A549 (cell line): ENCODE measurements at regions not wholly inside any gene's neighbourhood (a gene's known extent, or its start where the extent isn't known, plus 50 kb on each side); places are given as distances from the start of the nearest gene placed in this dataset.

Source experiments
- ATAC-seq, 2 experiments: fragments of 200-7000 bp in 1 of 2; fragments of >200 bp in 1 of 2; cut with Nextera tagmentation in 1 of 2; cut with Tn5 transposase in 1 of 2; 3 replicates each; pipeline versions ENCODE4 v1.8.0 to v1.9.1; 2018 to 2020; ENCODE audit warnings: mild to moderate bottlenecking in 1 of 2, moderate library complexity in 1 of 2
- CTCF ChIA-PET: fragments of 300-600 bp; sonication (Branson Sonifier 250); formaldehyde crosslinking; extraction: SDS; loops from one replicate; lab custom pipeline; 2021; ENCODE audit warnings: antibody characterized with exemption, inconsistent platforms; lab: Yijun Ruan, JAX
- POLR2A ChIA-PET: fragments of 350-600 bp; formaldehyde crosslinking; extraction: SDS; loops from one replicate; lab custom pipeline; 2021; ENCODE audit warnings: antibody characterized with exemption, inconsistent platforms; lab: Yijun Ruan, JAX
- DNase-seq, 2 experiments: peaks; one replicate each; pipeline versions ENCODE4 v3.0.0 to v3.0.0-alpha.2; 2011 to 2016; ENCODE audit warnings: low read depth in 1 of 2, low spot score in 1 of 2
- FAIRE-seq: peaks from 2 replicates; lab custom pipeline; 2011; peaks lifted over from hg19 to GRCh38; lab: Jason Lieb, UNC
- H3K27ac ChIP-seq, 2 experiments: fragments of >200 bp; sonication (Bioruptor Twin); formaldehyde crosslinking; 3 replicates each; pipeline ENCODE4 v1.5.1; 2016 to 2017
- H3K4me1 ChIP-seq: fragments of >200 bp; sonication (Bioruptor Twin); formaldehyde crosslinking; 3 replicates; pipeline ENCODE4 v1.6.1; 2016
- H3K4me2 ChIP-seq: fragments of >200 bp; sonication (Bioruptor Twin); formaldehyde crosslinking; 3 replicates; pipeline ENCODE4 v1.6.1; 2016
- H3K4me3 ChIP-seq: fragments of >200 bp; sonication (Bioruptor Twin); formaldehyde crosslinking; 3 replicates; pipeline ENCODE4 v1.5.1; 2016
- H3K9me3 ChIP-seq: fragments of >200 bp; sonication (Bioruptor Twin); formaldehyde crosslinking; 3 replicates; pipeline ENCODE4 v1.6.1; 2016
- CBX2 ChIP-seq: fragments of 200-600 bp; sonication (generic); IDR thresholded peaks from 2 replicates; pipeline ENCODE4 v1.6.1; 2016; ENCODE audit warnings: low read depth, mild to moderate bottlenecking, borderline replicate concordance
- EHF ChIP-seq: fragments of 250-450 bp; sonication (Bioruptor Pico); IDR thresholded peaks from 2 replicates; pipeline ENCODE4 v1.5.0; 2020; ENCODE audit warnings: mild to moderate bottlenecking
- FOSB ChIP-seq: fragments of 250-450 bp; sonication (Bioruptor Pico); IDR thresholded peaks from 2 replicates; pipeline ENCODE4 v1.5.0; 2020; ENCODE audit warnings: mild to moderate bottlenecking, moderate library complexity
- HOXB5 ChIP-seq: fragments of 250-450 bp; sonication (Bioruptor Pico); IDR thresholded peaks from 2 replicates; pipeline ENCODE4 v1.5.0; 2020; ENCODE audit warnings: mild to moderate bottlenecking, moderate library complexity
- JUN ChIP-seq, 2 experiments: fragments of >200 bp; sonication (Bioruptor Twin); formaldehyde crosslinking; IDR thresholded peaks; 2 replicates in 1 of 2; 3 replicates in 1 of 2; pipeline ENCODE4 v1.6.1; 2016 to 2017
- JUNB ChIP-seq: fragments of >200 bp; sonication (Bioruptor Twin); formaldehyde crosslinking; IDR thresholded peaks from 2 replicates; pipeline ENCODE4 v1.6.1; 2016
- KDM5A ChIP-seq: fragments of 200-600 bp; sonication (generic); IDR thresholded peaks from 2 replicates; pipeline ENCODE4 v1.6.1; 2016; ENCODE audit warnings: antibody characterized with exemption, mild to moderate bottlenecking
- MYC ChIP-seq: IDR thresholded peaks from 2 replicates; pipeline ENCODE4 v1.6.1; 2012; ENCODE audit warnings: mild to moderate bottlenecking, inconsistent platforms, low read length, improper control_type of control experiment, borderline replicate concordance
- NPAS2 ChIP-seq: fragments of 250-450 bp; sonication (Bioruptor Pico); IDR thresholded peaks from 2 replicates; pipeline ENCODE4 v1.8.0; 2022; ENCODE audit warnings: mild to moderate bottlenecking, moderate library complexity, borderline replicate concordance
- RARB ChIP-seq: fragments of 250-450 bp; sonication (Bioruptor Pico); IDR thresholded peaks from 2 replicates; pipeline ENCODE4 v1.8.0; 2021; ENCODE audit warnings: mild to moderate bottlenecking, moderate library complexity
- SMC3 ChIP-seq: fragments of >200 bp; sonication (Bioruptor Twin); formaldehyde crosslinking; IDR thresholded peaks from 3 replicates; pipeline ENCODE4 v1.6.1; 2018; ENCODE audit warnings: inconsistent platforms
- ZFP36 ChIP-seq: fragments of 450-650 bp; IDR thresholded peaks from 2 replicates; pipeline ENCODE4 v1.6.1; 2014; ENCODE audit warnings: borderline replicate concordance; ENCODE audit not compliant: partially characterized antibody
- ZNF302 ChIP-seq: fragments of 250-450 bp; sonication (Bioruptor Pico); IDR thresholded peaks from 2 replicates; pipeline ENCODE4 v1.9.0; 2021; ENCODE audit warnings: inconsistent platforms, mild to moderate bottlenecking, moderate library complexity
- WGBS: methylation state at CpG from one replicate; pipeline ENCODE4 v1.1.6; 2017; ENCODE audit errors: missing lambda C conversion rate; 5-methylcytosine and 5-hydroxymethylcytosine counted together
- TF ChIP-seq, protein P1 (sequence below): IDR thresholded peaks from 2 replicates; pipeline ENCODE4 v1.6.1; 2012; ENCODE audit warnings: low read depth, borderline replicate concordance
- TF ChIP-seq, protein P2 (sequence below): fragments of 250-450 bp; sonication (Bioruptor Pico); IDR thresholded peaks from 2 replicates; pipeline ENCODE4 v1.5.0; 2021; ENCODE audit warnings: mild to moderate bottlenecking, moderate library complexity, borderline replicate concordance
- TF ChIP-seq, protein P3 (sequence below): fragments of >200 bp; sonication (Bioruptor Twin); formaldehyde crosslinking; IDR thresholded peaks from 3 replicates; pipeline ENCODE4 v1.5.1; 2016
- TF ChIP-seq, protein P4 (sequence below): fragments of 450-650 bp; IDR thresholded peaks from 2 replicates; pipeline ENCODE4 v1.6.1; 2014; ENCODE audit warnings: antibody characterized with exemption
- TF ChIP-seq, protein P5 (sequence below): fragments of 200-600 bp; sonication (generic); IDR thresholded peaks from 2 replicates; pipeline ENCODE4 v1.6.1; 2016; ENCODE audit warnings: antibody characterized with exemption, mild to moderate bottlenecking, moderate library complexity
- TF ChIP-seq, protein P6 (sequence below): fragments of 250-450 bp; sonication (Bioruptor Pico); IDR thresholded peaks from 2 replicates; pipeline ENCODE4 v1.5.0; 2020; ENCODE audit warnings: low read depth, mild to moderate bottlenecking, moderate library complexity
- TF ChIP-seq, protein P7 (sequence below): fragments of >200 bp; sonication (Bioruptor Twin); formaldehyde crosslinking; IDR thresholded peaks from 3 replicates; pipeline ENCODE4 v1.6.1; 2016

DNA sequence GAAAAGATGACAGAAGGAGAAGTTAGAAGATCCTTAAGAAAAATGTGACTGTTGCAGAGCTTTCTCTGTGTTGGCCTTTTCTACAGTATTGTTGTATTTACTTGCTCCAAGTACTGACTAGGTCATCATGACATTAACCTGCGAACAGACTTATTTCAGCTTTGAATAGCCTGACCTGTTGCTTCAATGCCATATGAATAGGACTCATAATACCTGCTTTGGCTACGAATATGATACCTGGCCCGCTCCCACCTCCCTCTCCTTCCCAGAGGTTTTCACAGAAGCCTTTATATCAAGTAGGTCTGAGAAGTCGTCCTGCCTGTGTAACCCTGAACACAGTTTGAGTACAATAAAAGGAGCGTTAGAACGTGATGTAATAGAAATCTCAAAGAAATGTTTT is 169.6 kb upstream of the PGR start:
- TF ChIP-seq, protein P1, sequence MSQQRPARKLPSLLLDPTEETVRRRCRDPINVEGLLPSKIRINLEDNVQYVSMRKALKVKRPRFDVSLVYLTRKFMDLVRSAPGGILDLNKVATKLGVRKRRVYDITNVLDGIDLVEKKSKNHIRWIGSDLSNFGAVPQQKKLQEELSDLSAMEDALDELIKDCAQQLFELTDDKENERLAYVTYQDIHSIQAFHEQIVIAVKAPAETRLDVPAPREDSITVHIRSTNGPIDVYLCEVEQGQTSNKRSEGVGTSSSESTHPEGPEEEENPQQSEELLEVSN = no peak
- TF ChIP-seq, protein P2, sequence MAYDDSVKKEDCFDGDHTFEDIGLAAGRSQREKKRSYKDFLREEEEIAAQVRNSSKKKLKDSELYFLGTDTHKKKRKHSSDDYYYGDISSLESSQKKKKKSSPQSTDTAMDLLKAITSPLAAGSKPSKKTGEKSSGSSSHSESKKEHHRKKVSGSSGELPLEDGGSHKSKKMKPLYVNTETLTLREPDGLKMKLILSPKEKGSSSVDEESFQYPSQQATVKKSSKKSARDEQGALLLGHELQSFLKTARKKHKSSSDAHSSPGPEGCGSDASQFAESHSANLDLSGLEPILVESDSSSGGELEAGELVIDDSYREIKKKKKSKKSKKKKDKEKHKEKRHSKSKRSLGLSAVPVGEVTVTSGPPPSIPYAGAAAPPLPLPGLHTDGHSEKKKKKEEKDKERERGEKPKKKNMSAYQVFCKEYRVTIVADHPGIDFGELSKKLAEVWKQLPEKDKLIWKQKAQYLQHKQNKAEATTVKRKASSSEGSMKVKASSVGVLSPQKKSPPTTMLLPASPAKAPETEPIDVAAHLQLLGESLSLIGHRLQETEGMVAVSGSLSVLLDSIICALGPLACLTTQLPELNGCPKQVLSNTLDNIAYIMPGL = no peak
- TF ChIP-seq ZFP36 = no peak
- 31% methylated on average over 6 of the region's 6 CpGs for WGBS
- H3K4me1 ChIP-seq = no peaks in the 10 kb centered on the region
- POLR2A ChIA-PET = no interaction called here
- DNase-seq = no peak
- ATAC-seq = no peak
- no peak for FAIRE-seq
- H3K9me3 ChIP-seq = no peaks in the 10 kb centered on the region
- H3K27ac ChIP-seq = no peak overlapping the region
- CTCF ChIA-PET = no interaction called here
- H3K4me3 ChIP-seq = no peak overlapping the region
- no peak overlapping the region for H3K4me2 ChIP-seq

DNA sequence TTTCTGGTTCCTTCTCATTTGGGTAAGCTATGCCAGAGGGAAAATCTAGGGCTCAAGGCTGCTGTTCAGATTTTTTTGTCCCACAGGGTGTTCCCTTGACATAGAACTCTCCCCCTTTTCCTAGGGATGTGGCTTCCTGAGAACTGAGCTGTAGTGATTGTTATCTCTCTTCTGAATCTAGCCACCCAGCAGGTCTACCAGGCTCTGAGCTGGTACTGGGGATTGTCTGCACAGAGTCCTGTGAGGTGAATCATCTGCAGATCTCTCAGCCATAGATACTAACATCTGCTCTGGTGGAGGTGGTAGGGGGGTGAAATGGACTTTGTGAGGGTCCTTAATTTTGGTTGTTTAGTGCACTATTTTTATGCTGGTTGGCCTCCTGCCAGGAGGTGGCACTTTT is 167.3 kb upstream of the PGR start:
- Histone ChIP-seq H3K4me3 (no peak overlapping the region), H3K27ac (no peak overlapping the region), H3K4me2 (no peak overlapping the region), H3K9me3 (no peaks in the 10 kb centered on the region), H3K4me1 (no peaks in the 10 kb centered on the region)
- DNase-seq (no peak), FAIRE-seq (no peak), ATAC-seq (no peak)
- CTCF ChIA-PET = interaction anchor here (0.6 kb wide), 1 partner anchor 90 kb away, joined by 4 read pairs; no protein-coding TSS in a partner anchor
- POLR2A ChIA-PET = no interaction called here
- no peak for TF ChIP-seq SMC3
- no peak for TF ChIP-seq EHF (CRISPR knock-in tag)
- TF ChIP-seq, protein P3, sequence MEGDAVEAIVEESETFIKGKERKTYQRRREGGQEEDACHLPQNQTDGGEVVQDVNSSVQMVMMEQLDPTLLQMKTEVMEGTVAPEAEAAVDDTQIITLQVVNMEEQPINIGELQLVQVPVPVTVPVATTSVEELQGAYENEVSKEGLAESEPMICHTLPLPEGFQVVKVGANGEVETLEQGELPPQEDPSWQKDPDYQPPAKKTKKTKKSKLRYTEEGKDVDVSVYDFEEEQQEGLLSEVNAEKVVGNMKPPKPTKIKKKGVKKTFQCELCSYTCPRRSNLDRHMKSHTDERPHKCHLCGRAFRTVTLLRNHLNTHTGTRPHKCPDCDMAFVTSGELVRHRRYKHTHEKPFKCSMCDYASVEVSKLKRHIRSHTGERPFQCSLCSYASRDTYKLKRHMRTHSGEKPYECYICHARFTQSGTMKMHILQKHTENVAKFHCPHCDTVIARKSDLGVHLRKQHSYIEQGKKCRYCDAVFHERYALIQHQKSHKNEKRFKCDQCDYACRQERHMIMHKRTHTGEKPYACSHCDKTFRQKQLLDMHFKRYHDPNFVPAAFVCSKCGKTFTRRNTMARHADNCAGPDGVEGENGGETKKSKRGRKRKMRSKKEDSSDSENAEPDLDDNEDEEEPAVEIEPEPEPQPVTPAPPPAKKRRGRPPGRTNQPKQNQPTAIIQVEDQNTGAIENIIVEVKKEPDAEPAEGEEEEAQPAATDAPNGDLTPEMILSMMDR = no peak
- no peak for TF ChIP-seq HOXB5 (CRISPR knock-in tag)
- TF ChIP-seq, protein P2 = no peak
- no peak for TF ChIP-seq ZNF302
- no peak for TF ChIP-seq JUN (IDR thresholded peaks at IDR 0.05)
- TF ChIP-seq RARB (CRISPR knock-in tag) = no peak
- TF ChIP-seq, protein P4, sequence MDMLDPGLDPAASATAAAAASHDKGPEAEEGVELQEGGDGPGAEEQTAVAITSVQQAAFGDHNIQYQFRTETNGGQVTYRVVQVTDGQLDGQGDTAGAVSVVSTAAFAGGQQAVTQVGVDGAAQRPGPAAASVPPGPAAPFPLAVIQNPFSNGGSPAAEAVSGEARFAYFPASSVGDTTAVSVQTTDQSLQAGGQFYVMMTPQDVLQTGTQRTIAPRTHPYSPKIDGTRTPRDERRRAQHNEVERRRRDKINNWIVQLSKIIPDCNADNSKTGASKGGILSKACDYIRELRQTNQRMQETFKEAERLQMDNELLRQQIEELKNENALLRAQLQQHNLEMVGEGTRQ = no peak

DNA sequence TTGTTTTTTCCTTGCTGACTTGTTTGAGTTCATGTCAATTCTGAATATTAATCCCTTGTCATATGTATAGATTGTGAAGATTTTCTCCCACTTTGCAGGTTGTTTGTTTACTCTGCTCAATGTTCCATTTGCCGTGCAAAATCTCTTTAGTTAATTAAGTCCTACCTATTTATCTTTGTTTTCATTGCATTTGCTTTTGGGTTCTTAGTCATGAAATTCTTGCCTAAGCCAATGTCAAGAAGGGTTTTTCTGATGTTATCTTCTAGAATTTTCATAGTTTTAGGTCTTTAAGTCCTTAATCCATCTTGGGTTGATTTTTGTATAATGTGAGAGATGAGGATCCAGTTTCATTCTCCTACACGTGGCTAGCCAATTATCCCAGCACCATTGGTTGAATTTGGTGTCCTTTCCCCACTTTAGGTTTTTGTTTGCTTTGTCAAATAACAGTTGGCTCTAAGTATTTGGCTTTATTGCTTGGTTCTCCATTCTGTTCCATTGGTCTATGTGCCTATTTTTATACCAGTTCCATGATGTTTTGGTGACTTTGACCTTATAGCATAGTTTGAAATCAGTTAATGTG is 163.1 kb upstream of the PGR start:
- DNase-seq = no peak
- Histone ChIP-seq H3K9me3 (no peaks in the 10 kb centered on the region), H3K4me3 (no peak overlapping the region), H3K4me1 (no peaks in the 10 kb centered on the region), H3K27ac (no peak overlapping the region), H3K4me2 (no peak overlapping the region)
- ATAC-seq = no peak
- CTCF ChIA-PET = no interaction called here
- 44% methylated on average over 2 of the region's 2 CpGs for WGBS
- no peak for FAIRE-seq
- POLR2A ChIA-PET = no interaction called here
- TF ChIP-seq MYC = no peak
- no peak for TF ChIP-seq FOSB (CRISPR knock-in tag)
- no peak for TF ChIP-seq KDM5A
- TF ChIP-seq, protein P5, sequence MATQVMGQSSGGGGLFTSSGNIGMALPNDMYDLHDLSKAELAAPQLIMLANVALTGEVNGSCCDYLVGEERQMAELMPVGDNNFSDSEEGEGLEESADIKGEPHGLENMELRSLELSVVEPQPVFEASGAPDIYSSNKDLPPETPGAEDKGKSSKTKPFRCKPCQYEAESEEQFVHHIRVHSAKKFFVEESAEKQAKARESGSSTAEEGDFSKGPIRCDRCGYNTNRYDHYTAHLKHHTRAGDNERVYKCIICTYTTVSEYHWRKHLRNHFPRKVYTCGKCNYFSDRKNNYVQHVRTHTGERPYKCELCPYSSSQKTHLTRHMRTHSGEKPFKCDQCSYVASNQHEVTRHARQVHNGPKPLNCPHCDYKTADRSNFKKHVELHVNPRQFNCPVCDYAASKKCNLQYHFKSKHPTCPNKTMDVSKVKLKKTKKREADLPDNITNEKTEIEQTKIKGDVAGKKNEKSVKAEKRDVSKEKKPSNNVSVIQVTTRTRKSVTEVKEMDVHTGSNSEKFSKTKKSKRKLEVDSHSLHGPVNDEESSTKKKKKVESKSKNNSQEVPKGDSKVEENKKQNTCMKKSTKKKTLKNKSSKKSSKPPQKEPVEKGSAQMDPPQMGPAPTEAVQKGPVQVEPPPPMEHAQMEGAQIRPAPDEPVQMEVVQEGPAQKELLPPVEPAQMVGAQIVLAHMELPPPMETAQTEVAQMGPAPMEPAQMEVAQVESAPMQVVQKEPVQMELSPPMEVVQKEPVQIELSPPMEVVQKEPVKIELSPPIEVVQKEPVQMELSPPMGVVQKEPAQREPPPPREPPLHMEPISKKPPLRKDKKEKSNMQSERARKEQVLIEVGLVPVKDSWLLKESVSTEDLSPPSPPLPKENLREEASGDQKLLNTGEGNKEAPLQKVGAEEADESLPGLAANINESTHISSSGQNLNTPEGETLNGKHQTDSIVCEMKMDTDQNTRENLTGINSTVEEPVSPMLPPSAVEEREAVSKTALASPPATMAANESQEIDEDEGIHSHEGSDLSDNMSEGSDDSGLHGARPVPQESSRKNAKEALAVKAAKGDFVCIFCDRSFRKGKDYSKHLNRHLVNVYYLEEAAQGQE = no peak
- no peak for TF ChIP-seq NPAS2
- TF ChIP-seq, protein P6, sequence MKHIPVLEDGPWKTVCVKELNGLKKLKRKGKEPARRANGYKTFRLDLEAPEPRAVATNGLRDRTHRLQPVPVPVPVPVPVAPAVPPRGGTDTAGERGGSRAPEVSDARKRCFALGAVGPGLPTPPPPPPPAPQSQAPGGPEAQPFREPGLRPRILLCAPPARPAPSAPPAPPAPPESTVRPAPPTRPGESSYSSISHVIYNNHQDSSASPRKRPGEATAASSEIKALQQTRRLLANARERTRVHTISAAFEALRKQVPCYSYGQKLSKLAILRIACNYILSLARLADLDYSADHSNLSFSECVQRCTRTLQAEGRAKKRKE (CRISPR knock-in tag) = no peak
- TF ChIP-seq, protein P7, sequence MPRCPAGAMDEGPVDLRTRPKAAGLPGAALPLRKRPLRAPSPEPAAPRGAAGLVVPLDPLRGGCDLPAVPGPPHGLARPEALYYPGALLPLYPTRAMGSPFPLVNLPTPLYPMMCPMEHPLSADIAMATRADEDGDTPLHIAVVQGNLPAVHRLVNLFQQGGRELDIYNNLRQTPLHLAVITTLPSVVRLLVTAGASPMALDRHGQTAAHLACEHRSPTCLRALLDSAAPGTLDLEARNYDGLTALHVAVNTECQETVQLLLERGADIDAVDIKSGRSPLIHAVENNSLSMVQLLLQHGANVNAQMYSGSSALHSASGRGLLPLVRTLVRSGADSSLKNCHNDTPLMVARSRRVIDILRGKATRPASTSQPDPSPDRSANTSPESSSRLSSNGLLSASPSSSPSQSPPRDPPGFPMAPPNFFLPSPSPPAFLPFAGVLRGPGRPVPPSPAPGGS = no peak
- TF ChIP-seq JUNB = no peak
- TF ChIP-seq CBX2 = no peak
- TF ChIP-seq RARB (CRISPR knock-in tag) = no peak
